NCI-H82 (cell line): ENCODE measurements at regions not wholly inside any gene's neighbourhood (a gene's known extent, or its start where the extent isn't known, plus 50 kb on each side); places are given as distances from the start of the nearest gene placed in this dataset.
"Not testable (repeated sequence)": the region's sequence is repeated elsewhere in the genome, so short reads cannot be mapped to it uniquely, and the experiment has no call there.

Experiments used
- DNase-seq: peaks from one replicate; lab custom pipeline; 2025; lab: John Stamatoyannopoulos, UW

- no peak for DNase-seq
Measured at GRCh38 chr4:17064959-17065358, 166.5 kb upstream of the LDB2 start.

GRCh38 chr4:17063888-17064287 is 165.4 kb upstream of the LDB2 start:
- DNase-seq: no peak

GRCh38 chr4:17060230-17060629 is 161.8 kb upstream of the LDB2 start:
- DNase-seq: no peak

GRCh38 chr4:17058916-17059741 is 160.7 kb upstream of the LDB2 start:
- DNase-seq: no peak

- no peak for DNase-seq
Measured at GRCh38 chr4:17058536-17058915, 160.1 kb upstream of the LDB2 start.

- DNase-seq: no peak
Measured at GRCh38 chr4:17057035-17057434, 158.6 kb upstream of the LDB2 start.

- DNase-seq: no peak
Measured at GRCh38 chr4:17055788-17056187, 157.3 kb upstream of the LDB2 start.

GRCh38 chr4:17045866-17046265 is 147.4 kb upstream of the LDB2 start:
- DNase-seq: no peak

- no peak for DNase-seq
Measured at GRCh38 chr4:17038510-17039176, 140.2 kb upstream of the LDB2 start.

GRCh38 chr4:17033768-17034181 is 135.3 kb upstream of the LDB2 start:
- DNase-seq: no peak

- no peak for DNase-seq
Measured at GRCh38 chr4:17033025-17033767, 134.8 kb upstream of the LDB2 start.

- no peak for DNase-seq
Measured at GRCh38 chr4:17030543-17030942, 132.1 kb upstream of the LDB2 start.

- no peak for DNase-seq
Measured at GRCh38 chr4:17029964-17030363, 131.5 kb upstream of the LDB2 start.

- DNase-seq: no peak
Measured at GRCh38 chr4:17029432-17029831, 131.0 kb upstream of the LDB2 start.

GRCh38 chr4:17027495-17027894 is 129.1 kb upstream of the LDB2 start:
- no peak for DNase-seq

GRCh38 chr4:17024425-17024824 is 126.0 kb upstream of the LDB2 start:
- no peak for DNase-seq

GRCh38 chr4:17020901-17021300 is 122.5 kb upstream of the LDB2 start:
- DNase-seq: no peak

- DNase-seq: no peak
Measured at GRCh38 chr4:17020451-17020850, 122.0 kb upstream of the LDB2 start.

GRCh38 chr4:17018621-17019020 is 120.2 kb upstream of the LDB2 start:
- DNase-seq: not testable (repeated sequence)

GRCh38 chr4:17018013-17018412 is 119.6 kb upstream of the LDB2 start:
- DNase-seq: no peak

GRCh38 chr4:17013382-17014006 is 115.0 kb upstream of the LDB2 start:
- DNase-seq: no peak

GRCh38 chr4:17012451-17012850 is 114.0 kb upstream of the LDB2 start:
- DNase-seq: no peak
